HG02943 (cell line): ENCODE measurements at regions not wholly inside any gene's neighbourhood (a gene's known extent, or its start where the extent isn't known, plus 50 kb on each side); places are given as distances from the start of the nearest gene placed in this dataset.

Experiments
- ATAC-seq: cut with Tn5 transposase; IDR thresholded peaks from one replicate; pipeline ENCODE4 v1.9.1; 2021; ENCODE audit warnings: mild to moderate bottlenecking, low read depth, moderate library complexity; ENCODE audit not compliant: unreplicated experiment

GRCh38 chr6:14450133-14450504, 332.5 kb downstream of the CD83 start:
- ATAC-seq = no peak

- no peak for ATAC-seq
These were observed 333.0 kb downstream of the CD83 start for GRCh38 chr6:14450578-14450977.

- ATAC-seq = no peak
These were observed 334.2 kb downstream of the CD83 start for GRCh38 chr6:14451594-14452374.

- peak; percentile 86 for ATAC-seq
These were observed 335.3 kb downstream of the CD83 start for GRCh38 chr6:14452567-14453527.

GRCh38 chr6:14453712-14454472, 336.3 kb downstream of the CD83 start:
- ATAC-seq = no peak

- ATAC-seq = no peak
These were observed 336.9 kb downstream of the CD83 start for GRCh38 chr6:14454473-14454775.

GRCh38 chr6:14455427-14455826, 337.9 kb downstream of the CD83 start:
- no peak for ATAC-seq

GRCh38 chr6:14455876-14456648, 338.5 kb downstream of the CD83 start:
- no peak for ATAC-seq

GRCh38 chr6:14456941-14457340, 339.4 kb downstream of the CD83 start:
- ATAC-seq = no peak

- ATAC-seq = no peak
These were observed 341.2 kb downstream of the CD83 start for GRCh38 chr6:14458669-14459266.

GRCh38 chr6:14459315-14459714, 341.7 kb downstream of the CD83 start:
- no peak for ATAC-seq

- ATAC-seq = no peak
These were observed 343.0 kb downstream of the CD83 start for GRCh38 chr6:14460556-14460955.

- no peak for ATAC-seq
These were observed 344.6 kb downstream of the CD83 start for GRCh38 chr6:14462135-14462534.

- ATAC-seq = no peak
These were observed 345.0 kb downstream of the CD83 start for GRCh38 chr6:14462566-14462965.

GRCh38 chr6:14463110-14463509, 345.5 kb downstream of the CD83 start:
- no peak for ATAC-seq

- no peak for ATAC-seq
These were observed 346.5 kb downstream of the CD83 start for GRCh38 chr6:14464055-14464454.

- ATAC-seq = no peak
These were observed 347.1 kb downstream of the CD83 start for GRCh38 chr6:14464716-14465115.

- no peak for ATAC-seq
These were observed 348.7 kb downstream of the CD83 start for GRCh38 chr6:14466278-14466677.

GRCh38 chr6:14467591-14467990, 350.0 kb downstream of the CD83 start:
- ATAC-seq = no peak
